H1 (cell line): ENCODE measurements at regions not wholly inside any gene's neighbourhood (a gene's known extent, or its start where the extent isn't known, plus 50 kb on each side); places are given as distances from the start of the nearest gene placed in this dataset.

ENCODE experiments used
- CTCF ChIA-PET: fragments of 300-600 bp; sonication (Branson Sonifier 250); formaldehyde crosslinking; loops from one replicate; lab custom pipeline; 2021; ENCODE audit not compliant: partially characterized antibody; lab: Charles Lee
- POLR2A ChIA-PET: fragments of 300-600 bp; sonication (Branson Sonifier 250); formaldehyde crosslinking; loops from one replicate; lab custom pipeline; 2021; ENCODE audit warnings: inconsistent platforms; ENCODE audit not compliant: partially characterized antibody; lab: Charles Lee
- DNase-seq, 2 experiments: peaks; one replicate each; pipeline versions ENCODE4 v3.0.0 to v3.0.0-alpha.2; 2010 to 2022; ENCODE audit warnings: low spot score in 2 of 2, low read depth in 1 of 2, mixed read lengths in 1 of 2
- FAIRE-seq: peaks from 2 replicates; lab custom pipeline; 2011; peaks lifted over from hg19 to GRCh38; lab: Jason Lieb, UNC
- H2AFZ ChIP-seq: 2 replicates; pipeline ENCODE4 v1.8.1; 2012; ENCODE audit warnings: low read length, inconsistent platforms
- H2AK5ac ChIP-seq: 2 replicates; pipeline ENCODE4 v1.6.1; 2013; ENCODE audit warnings: low read depth, low read length
- H2BK120ac ChIP-seq: replicated peaks from 2 replicates; pipeline ENCODE3; 2013; ENCODE audit warnings: low read depth, low read length, inconsistent platforms
- H2BK12ac ChIP-seq: 2 replicates; pipeline ENCODE4 v1.6.1; 2013; ENCODE audit warnings: low read depth, low read length
- H2BK15ac ChIP-seq: 2 replicates; pipeline ENCODE4 v1.6.1; 2013; ENCODE audit warnings: low read length
- H2BK20ac ChIP-seq: 2 replicates; pipeline ENCODE4 v1.6.1; 2013; ENCODE audit warnings: low read length
- H2BK5ac ChIP-seq: 2 replicates; pipeline ENCODE4 v1.6.1; 2013; ENCODE audit warnings: low read depth, low read length
- H3K14ac ChIP-seq: 2 replicates; pipeline ENCODE4 v1.6.1; 2013; ENCODE audit warnings: inconsistent platforms; ENCODE audit not compliant: insufficient read length
- H3K18ac ChIP-seq: 2 replicates; pipeline ENCODE4 v1.6.1; 2013; ENCODE audit warnings: low read length; ENCODE audit errors: extremely low read depth
- H3K23ac ChIP-seq: 2 replicates; pipeline ENCODE4 v1.6.1; 2013; ENCODE audit warnings: inconsistent platforms; ENCODE audit not compliant: insufficient read length
- H3K23me2 ChIP-seq: 2 replicates; pipeline ENCODE4 v1.6.1; 2013; ENCODE audit warnings: low read depth, low read length
- H3K27ac ChIP-seq: 2 replicates; pipeline ENCODE4 v1.6.1; 2011; ENCODE audit warnings: low read depth, low read length, inconsistent platforms
- H3K27me3 ChIP-seq, 4 experiments: replicated peaks in 1 of 4; 1 replicate in 1 of 4; 2 replicates in 3 of 4; pipeline versions ENCODE4 v1.6.1 to v1.8.1; 2011 to 2013; ENCODE audit warnings: low read length in 3 of 4, mild to moderate bottlenecking in 3 of 4, inconsistent platforms in 2 of 4, mixed read lengths in 2 of 4, moderate library complexity in 1 of 4; ENCODE audit not compliant: control insufficient read depth in 3 of 4, insufficient read depth in 3 of 4; ENCODE audit errors: extremely low read depth in 1 of 4
- H3K36me3 ChIP-seq, 4 experiments: 2 replicates each; pipeline versions ENCODE4 v1.6.1 to v1.8.1; 2011 to 2013; ENCODE audit warnings: mild to moderate bottlenecking in 4 of 4, low read length in 3 of 4, moderate library complexity in 2 of 4, control low read depth in 1 of 4, inconsistent platforms in 1 of 4; ENCODE audit not compliant: insufficient read depth in 4 of 4, control insufficient read depth in 2 of 4
- H3K4ac ChIP-seq: replicated peaks from 2 replicates; pipeline ENCODE3; 2013; ENCODE audit warnings: low read length, low read depth, mixed read lengths, inconsistent platforms; ENCODE audit not compliant: insufficient read length
- H3K4me1 ChIP-seq, 4 experiments: replicated peaks in 1 of 4; 1 replicate in 1 of 4; 2 replicates in 3 of 4; pipeline versions ENCODE4 v1.6.1 to v1.8.1; 2011 to 2013; ENCODE audit warnings: low read length in 3 of 4, inconsistent platforms in 2 of 4, mixed read lengths in 1 of 4; ENCODE audit not compliant: insufficient read depth in 4 of 4, control insufficient read depth in 3 of 4
- H3K4me2 ChIP-seq, 2 experiments: 2 replicates each; pipeline versions ENCODE4 v1.6.1 to v1.8.1; 2011 to 2013; ENCODE audit warnings: low read depth in 2 of 2, low read length in 2 of 2, control low read depth in 1 of 2, inconsistent platforms in 1 of 2, mild to moderate bottlenecking in 1 of 2; ENCODE audit not compliant: insufficient read depth in 1 of 2
- H3K4me3 ChIP-seq, 4 experiments: fragments of 200-600, 300-600 bp in 1 of 4; sonication (generic), shearing (Covaris generic), sonication (Bioruptor Twin) in 1 of 4; 2 replicates each; pipeline versions ENCODE4 v1.5.1 to v1.8.1; 2011 to 2016; ENCODE audit warnings: low read length in 4 of 4, low read depth in 3 of 4, control low read depth in 2 of 4, inconsistent platforms in 2 of 4, mild to moderate bottlenecking in 2 of 4, mixed read lengths in 1 of 4, moderate library complexity in 1 of 4; ENCODE audit not compliant: insufficient read depth in 2 of 4; ENCODE audit errors: extremely low read depth in 1 of 4
- H3K56ac ChIP-seq: replicated peaks from 2 replicates; pipeline ENCODE3; 2013; ENCODE audit warnings: low read depth, mild to moderate bottlenecking, mixed read lengths, low read length, inconsistent platforms; ENCODE audit not compliant: insufficient read length
- H3K79me1 ChIP-seq: 2 replicates; pipeline ENCODE4 v1.6.1; 2013; ENCODE audit warnings: low read depth, low read length, control low read depth
- H3K79me2 ChIP-seq, 2 experiments: 2 replicates each; pipeline versions ENCODE4 v1.6.1 to v1.8.1; 2012 to 2013; ENCODE audit warnings: low read length in 2 of 2, mild to moderate bottlenecking in 2 of 2, inconsistent platforms in 1 of 2; ENCODE audit not compliant: insufficient read depth in 2 of 2, control insufficient read depth in 1 of 2
- H3K9ac ChIP-seq, 4 experiments: replicated peaks in 1 of 4; 1 replicate in 1 of 4; 2 replicates in 3 of 4; pipeline versions ENCODE4 v1.6.1 to v1.8.1; 2011 to 2013; ENCODE audit warnings: low read depth in 3 of 4, low read length in 3 of 4, control low read depth in 2 of 4, mild to moderate bottlenecking in 2 of 4, moderate library complexity in 2 of 4, inconsistent platforms in 1 of 4; ENCODE audit errors: extremely low read depth in 1 of 4
- H3K9me3 ChIP-seq, 2 experiments: 2 replicates each; pipeline versions ENCODE4 v1.6.1 to v1.8.1; 2012 to 2013; ENCODE audit warnings: mild to moderate bottlenecking in 2 of 2, moderate library complexity in 2 of 2, control low read depth in 1 of 2, inconsistent platforms in 1 of 2, low read depth in 1 of 2, low read length in 1 of 2, mixed read lengths in 1 of 2; ENCODE audit not compliant: insufficient read depth in 2 of 2
- H4K20me1 ChIP-seq, 2 experiments: replicated peaks in 1 of 2; 2 replicates each; pipeline versions ENCODE3 to v1.8.1; 2011 to 2013; ENCODE audit warnings: inconsistent platforms in 2 of 2, low read length in 2 of 2, mild to moderate bottlenecking in 1 of 2; ENCODE audit not compliant: insufficient read depth in 2 of 2, control insufficient read depth in 1 of 2
- H4K5ac ChIP-seq: 2 replicates; pipeline ENCODE4 v1.6.1; 2013; ENCODE audit warnings: low read length, low read depth, mixed read lengths, inconsistent platforms; ENCODE audit not compliant: insufficient read length
- H4K8ac ChIP-seq: 2 replicates; pipeline ENCODE4 v1.8.0; 2013; ENCODE audit warnings: mild to moderate bottlenecking, moderate library complexity, low read length, inconsistent platforms; ENCODE audit not compliant: insufficient read depth; ENCODE audit errors: extremely low read depth
- H4K91ac ChIP-seq: replicated peaks from 2 replicates; pipeline ENCODE3; 2013; ENCODE audit warnings: low read length, mixed read lengths, inconsistent platforms; ENCODE audit not compliant: insufficient read length
- ATF2 ChIP-seq: IDR thresholded peaks from 2 replicates; pipeline ENCODE4 v1.6.1; 2012; ENCODE audit warnings: low read length, inconsistent platforms
- ATF3 ChIP-seq: IDR thresholded peaks from 2 replicates; pipeline ENCODE4 v1.6.1; 2011; ENCODE audit warnings: low read depth, mild to moderate bottlenecking, low read length; ENCODE audit not compliant: insufficient read depth
- CBX5 ChIP-seq: fragments of 300-800, 300-1000 bp; sonication (generic); IDR thresholded peaks from 2 replicates; pipeline ENCODE4 v1.7.1; 2016; ENCODE audit warnings: antibody characterized with exemption, low read length, low read depth
- CHD1 ChIP-seq: IDR thresholded peaks from 2 replicates; pipeline ENCODE4 v1.6.1; 2012; ENCODE audit warnings: low read depth, low read length, improper control_type of control experiment
- GABPA ChIP-seq: IDR thresholded peaks from 2 replicates; pipeline ENCODE4 v1.6.1; 2011; ENCODE audit warnings: mild to moderate bottlenecking, low read length, moderate library complexity, borderline replicate concordance; ENCODE audit not compliant: insufficient read depth
- HDAC2 ChIP-seq, 2 experiments: fragments of 300-600 bp in 1 of 2; sonication (generic) in 1 of 2; IDR thresholded peaks; 2 replicates each; pipeline ENCODE4 v1.6.1; 2011 to 2012; ENCODE audit warnings: low read depth in 2 of 2, low read length in 2 of 2, mild to moderate bottlenecking in 2 of 2, moderate library complexity in 2 of 2, borderline replicate concordance in 1 of 2, inconsistent platforms in 1 of 2
- KDM4A ChIP-seq: IDR thresholded peaks from one replicate; pipeline ENCODE4 v1.7.1; 2012; ENCODE audit warnings: low read depth, mild to moderate bottlenecking, moderate library complexity, low read length, inconsistent platforms; ENCODE audit not compliant: severe bottlenecking
- SAP30 ChIP-seq: fragments of 300-600 bp; sonication (generic); IDR thresholded peaks from 2 replicates; pipeline ENCODE4 v1.7.1; 2012; ENCODE audit warnings: low read length, moderate library complexity, mild to moderate bottlenecking, inconsistent platforms; ENCODE audit not compliant: insufficient read depth, insufficient replicate concordance
- SRF ChIP-seq: IDR thresholded peaks from 2 replicates; pipeline ENCODE4 v1.6.1; 2011; ENCODE audit warnings: mild to moderate bottlenecking, low read depth, low read length, moderate library complexity
- TAF1 ChIP-seq: IDR thresholded peaks from 2 replicates; pipeline ENCODE4 v1.6.1; 2011; ENCODE audit warnings: mild to moderate bottlenecking, low read depth, low read length
- WGBS, 2 experiments: shearing (Covaris generic) in 1 of 2; methylation state at CpG; one replicate each; pipeline versions ENCODE4 v1.1.6 to v1.1.7; 2013 to 2015; ENCODE audit warnings: low lambda C conversion rate in 2 of 2, mixed read lengths in 2 of 2, inconsistent platforms in 1 of 2, low coverage in 1 of 2, missing lambda C conversion rate in 1 of 2; ENCODE audit not compliant: insufficient replicate concordance in 2 of 2, insufficient coverage in 1 of 2, insufficient read length in 1 of 2; ENCODE audit errors: extremely low coverage in 1 of 2, missing lambda C conversion rate in 1 of 2; 5-methylcytosine and 5-hydroxymethylcytosine counted together

GRCh38 chr17:33990943-33991706 is 264.0 kb upstream of the CCL2 start:
- Histone ChIP-seq H3K4me3 (no peak overlapping the region), H4K91ac (no peak overlapping the region), H2BK20ac (no peak overlapping the region), H3K4me2 (no peak overlapping the region), H3K9ac (no peak overlapping the region), H3K9me3 (peaks cover 6 to 9% of the 10 kb centered on the region in 2 experiments; a peak in 2 of 4 replicates), H3K4me1 (no peaks in the 10 kb centered on the region), H3K14ac (no peak overlapping the region), H3K56ac (no peak overlapping the region), H4K20me1 (no peaks in the 10 kb centered on the region), H3K79me1 (no peaks in the 10 kb centered on the region), H4K5ac (no peak overlapping the region), H3K27me3 (no peaks in the 10 kb centered on the region), H2BK120ac (no peak overlapping the region), H2BK12ac (no peak overlapping the region), H2AFZ (no peak overlapping the region), H3K4ac (no peak overlapping the region), H2AK5ac (no peak overlapping the region), H3K23me2 (no peaks in the 10 kb centered on the region), H3K18ac (no peak overlapping the region), H3K23ac (no peak overlapping the region), H2BK15ac (no peak overlapping the region), H4K8ac (no peak overlapping the region), H3K36me3 (no peaks in the 10 kb centered on the region), H3K27ac (no peak overlapping the region), H2BK5ac (no peak overlapping the region), H3K79me2 (no peaks in the 10 kb centered on the region)
- no peak for FAIRE-seq
- WGBS, 2 experiments = 79% methylated on average over 3 of the region's 3 CpGs; no CpG with 5 or more reads in 1 of the 2 experiments
- ChIA-PET CTCF (interaction anchor here (1.3 kb wide), 1 partner anchor 9 kb away, joined by 3 read pairs; no protein-coding TSS in a partner anchor), POLR2A (no interaction called here)
- DNase-seq = no peak
- no peak for TF ChIP-seq SRF
- no peak for TF ChIP-seq TAF1
- TF ChIP-seq ATF2 = no peak
- no peak for TF ChIP-seq SAP30
- no peak for TF ChIP-seq KDM4A
- TF ChIP-seq GABPA = no peak
- no peak for TF ChIP-seq CHD1
- TF ChIP-seq CBX5 = no peak
- no peak for TF ChIP-seq HDAC2 (IDR thresholded peaks at IDR 0.05; ENCODE audit: borderline replicate concordance in 1 of 2, low read depth in 2 of 2, low read length in 2 of 2)
- no peak for TF ChIP-seq ATF3
